Osteocyte (in vitro differentiated cells): ENCODE measurements at regions not wholly inside any gene's neighbourhood (a gene's known extent, or its start where the extent isn't known, plus 50 kb on each side); places are given as distances from the start of the nearest gene placed in this dataset.

ENCODE experiments used
- DNase-seq: peaks from one replicate; pipeline ENCODE4 v3.0.0; 2021; ENCODE audit warnings: mixed read lengths; ENCODE audit not compliant: unreplicated experiment; ENCODE audit errors: extremely low spot score
- H3K27ac Mint-ChIP-seq: one replicate; pipeline ENCODE4 v1.8.0; 2021; ENCODE audit warnings: mild to moderate bottlenecking, mixed read lengths; ENCODE audit not compliant: unreplicated experiment
- H3K27me3 Mint-ChIP-seq: one replicate; pipeline ENCODE4 v1.8.0; 2021; ENCODE audit warnings: mixed read lengths; ENCODE audit not compliant: unreplicated experiment
- H3K36me3 Mint-ChIP-seq: one replicate; pipeline ENCODE4 v1.8.0; 2021; ENCODE audit warnings: mixed read lengths; ENCODE audit not compliant: unreplicated experiment
- H3K4me1 Mint-ChIP-seq: one replicate; pipeline ENCODE4 v1.8.0; 2021; ENCODE audit warnings: mixed read lengths; ENCODE audit not compliant: unreplicated experiment
- H3K4me3 Mint-ChIP-seq: one replicate; pipeline ENCODE4 v1.8.0; 2021; ENCODE audit warnings: mild to moderate bottlenecking, moderate library complexity, mixed read lengths; ENCODE audit not compliant: unreplicated experiment
- H3K9me3 Mint-ChIP-seq: one replicate; pipeline ENCODE4 v1.8.0; 2021; ENCODE audit warnings: mixed read lengths; ENCODE audit not compliant: unreplicated experiment
- TF ChIP-seq, protein P1 (sequence below): fragments of 200-600 bp; sonication (generic); IDR thresholded peaks from 2 replicates; pipeline ENCODE4 v1.5.0; 2021; ENCODE audit warnings: antibody characterized with exemption, mild to moderate bottlenecking, moderate library complexity

DNA sequence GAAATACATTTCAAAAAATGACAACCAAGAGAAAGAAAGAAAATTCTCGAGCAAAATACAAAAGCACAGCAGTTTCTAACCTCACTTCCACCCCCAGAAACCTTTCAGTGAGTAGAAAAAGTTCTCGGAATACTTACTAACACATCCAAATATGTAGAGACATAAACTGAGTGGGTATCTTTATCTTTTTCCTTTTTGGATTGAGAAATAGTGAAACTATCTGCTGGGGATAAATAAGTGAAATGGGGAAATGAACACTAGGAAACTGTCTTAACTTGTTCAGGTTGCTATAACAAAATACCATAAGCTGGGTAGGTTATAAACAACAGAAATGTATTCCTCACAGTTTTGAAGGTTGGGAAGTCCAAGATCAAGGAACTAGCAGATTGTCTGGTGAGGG lies 72.0 kb downstream of the VCAM1 start:
- H3K27ac Mint-ChIP-seq, result no peak overlapping the region
- H3K27me3 Mint-ChIP-seq, result peaks cover 27% of the 10 kb centered on the region
- peaks cover 6% of the 10 kb centered on the region for H3K4me1 Mint-ChIP-seq
- no peaks in the 10 kb centered on the region for H3K36me3 Mint-ChIP-seq
- peaks cover 4% of the 10 kb centered on the region for H3K9me3 Mint-ChIP-seq
- no peak for DNase-seq
- TF ChIP-seq, protein P1, sequence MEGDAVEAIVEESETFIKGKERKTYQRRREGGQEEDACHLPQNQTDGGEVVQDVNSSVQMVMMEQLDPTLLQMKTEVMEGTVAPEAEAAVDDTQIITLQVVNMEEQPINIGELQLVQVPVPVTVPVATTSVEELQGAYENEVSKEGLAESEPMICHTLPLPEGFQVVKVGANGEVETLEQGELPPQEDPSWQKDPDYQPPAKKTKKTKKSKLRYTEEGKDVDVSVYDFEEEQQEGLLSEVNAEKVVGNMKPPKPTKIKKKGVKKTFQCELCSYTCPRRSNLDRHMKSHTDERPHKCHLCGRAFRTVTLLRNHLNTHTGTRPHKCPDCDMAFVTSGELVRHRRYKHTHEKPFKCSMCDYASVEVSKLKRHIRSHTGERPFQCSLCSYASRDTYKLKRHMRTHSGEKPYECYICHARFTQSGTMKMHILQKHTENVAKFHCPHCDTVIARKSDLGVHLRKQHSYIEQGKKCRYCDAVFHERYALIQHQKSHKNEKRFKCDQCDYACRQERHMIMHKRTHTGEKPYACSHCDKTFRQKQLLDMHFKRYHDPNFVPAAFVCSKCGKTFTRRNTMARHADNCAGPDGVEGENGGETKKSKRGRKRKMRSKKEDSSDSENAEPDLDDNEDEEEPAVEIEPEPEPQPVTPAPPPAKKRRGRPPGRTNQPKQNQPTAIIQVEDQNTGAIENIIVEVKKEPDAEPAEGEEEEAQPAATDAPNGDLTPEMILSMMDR, result no peak
- H3K4me3 Mint-ChIP-seq, result no peak overlapping the region

- peaks cover 27% of the 10 kb centered on the region for H3K27me3 Mint-ChIP-seq
- no peak for DNase-seq
- no peaks in the 10 kb centered on the region for H3K36me3 Mint-ChIP-seq
- no peak overlapping the region for H3K4me3 Mint-ChIP-seq
- H3K9me3 Mint-ChIP-seq, result peaks cover 5% of the 10 kb centered on the region
- H3K27ac Mint-ChIP-seq, result no peak overlapping the region
- TF ChIP-seq, protein P1, result no peak
- H3K4me1 Mint-ChIP-seq, result peaks cover 6% of the 10 kb centered on the region
Observed at GRCh38 chr1:100793659-100794058, 74.1 kb downstream of the VCAM1 start.

DNA sequence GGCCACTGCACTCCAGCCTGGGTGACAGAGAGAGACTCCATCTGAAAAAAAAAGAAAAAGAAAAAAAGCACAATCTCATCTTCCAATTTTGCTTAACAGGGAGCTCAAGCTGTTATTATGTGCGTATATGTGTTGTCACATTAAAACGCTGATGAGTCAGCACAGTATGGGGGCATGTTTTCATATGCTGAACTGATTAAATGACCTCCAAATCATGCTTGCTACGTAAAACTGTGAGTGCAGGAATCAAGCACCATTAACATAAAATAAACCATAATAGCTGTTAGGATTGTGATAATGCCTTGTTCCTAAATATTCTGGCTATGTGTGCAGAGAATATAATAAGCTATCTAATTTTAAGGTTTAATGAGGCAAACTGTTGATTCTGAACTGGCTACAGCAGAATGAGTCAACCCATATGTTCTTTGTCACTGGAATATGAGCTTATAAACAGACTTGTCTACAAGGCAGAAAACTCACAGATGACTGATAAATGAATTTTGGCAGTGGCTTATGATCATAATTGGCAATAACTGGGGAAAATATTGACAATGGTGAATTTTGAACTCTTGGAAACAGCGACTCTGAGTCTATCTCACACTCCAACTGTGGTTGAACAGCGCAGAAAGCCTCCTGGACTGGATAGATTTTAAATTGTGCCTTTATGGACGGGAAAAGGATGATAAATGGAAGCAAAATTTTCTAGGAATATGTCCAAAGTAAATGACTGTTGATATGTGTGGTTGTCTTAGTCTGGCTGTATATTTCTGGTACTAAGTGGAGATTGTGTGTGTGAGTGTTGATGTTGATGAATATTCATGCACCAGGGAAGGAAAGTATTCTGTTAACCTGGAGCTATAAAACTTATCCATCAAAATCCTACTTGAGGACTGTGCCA lies 75.5 kb downstream of the VCAM1 start:
- peaks cover 24% of the 10 kb centered on the region for H3K27me3 Mint-ChIP-seq
- DNase-seq, result no peak
- no peak overlapping the region for H3K27ac Mint-ChIP-seq
- H3K36me3 Mint-ChIP-seq, result no peaks in the 10 kb centered on the region
- peaks cover 6% of the 10 kb centered on the region for H3K4me1 Mint-ChIP-seq
- TF ChIP-seq, protein P1, result no peak
- H3K4me3 Mint-ChIP-seq, result no peak overlapping the region
- peaks cover 5% of the 10 kb centered on the region for H3K9me3 Mint-ChIP-seq

DNA sequence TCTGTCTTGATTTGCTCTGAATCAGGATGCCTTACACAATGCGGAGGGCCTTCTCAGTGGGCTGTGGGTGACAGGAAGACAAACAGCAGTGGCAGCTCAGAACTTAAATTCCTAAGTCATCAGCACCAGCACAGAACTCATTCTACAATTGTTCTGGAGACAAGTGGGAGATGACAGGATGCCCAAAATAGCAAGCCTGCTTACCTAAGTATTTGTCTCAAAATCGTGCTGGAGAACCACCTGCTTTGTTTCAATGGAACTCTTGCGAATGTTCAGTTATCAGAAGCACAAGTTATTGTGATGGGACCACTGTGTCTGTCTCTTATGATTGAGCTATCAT lies 76.1 kb downstream of the VCAM1 start:
- H3K36me3 Mint-ChIP-seq, result no peaks in the 10 kb centered on the region
- peaks cover 5% of the 10 kb centered on the region for H3K9me3 Mint-ChIP-seq
- no peak for DNase-seq
- peaks cover 24% of the 10 kb centered on the region for H3K27me3 Mint-ChIP-seq
- no peak overlapping the region for H3K27ac Mint-ChIP-seq
- TF ChIP-seq, protein P1, result no peak
- H3K4me1 Mint-ChIP-seq, result peaks cover 6% of the 10 kb centered on the region
- H3K4me3 Mint-ChIP-seq, result no peak overlapping the region

DNA sequence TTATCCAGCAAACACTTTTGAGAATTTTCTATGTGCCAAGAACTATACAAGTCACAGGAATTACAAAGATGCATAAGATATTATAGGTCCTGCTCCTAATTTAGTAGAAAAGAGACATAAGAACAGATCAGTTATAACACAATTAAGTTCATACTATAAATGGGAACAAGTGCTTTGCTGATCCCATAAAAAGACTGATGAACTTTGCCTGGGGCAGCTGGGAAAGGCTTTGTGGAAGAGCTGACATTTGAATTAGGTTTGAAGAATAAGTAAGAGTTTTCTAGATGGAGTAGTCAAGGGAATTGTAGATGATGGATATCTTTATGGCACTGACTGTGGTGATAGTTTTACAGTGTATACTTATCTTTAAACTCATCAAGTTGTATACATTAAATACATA lies 76.5 kb downstream of the VCAM1 start:
- Mint-ChIP-seq H3K27ac (no peak overlapping the region), H3K4me1 (peaks cover 6% of the 10 kb centered on the region), H3K27me3 (peaks cover 24% of the 10 kb centered on the region), H3K4me3 (no peak overlapping the region), H3K36me3 (no peaks in the 10 kb centered on the region), H3K9me3 (peaks cover 5% of the 10 kb centered on the region)
- TF ChIP-seq, protein P1, result no peak
- DNase-seq, result no peak
